Activated naive CD8-positive, alpha-beta T cell treated with anti-CD3 and anti-CD28 coated beads, Interleukin-2, amount 50 U/mL, for 24 hours (primary cell): ENCODE measurements at regions not wholly inside any gene's neighbourhood (a gene's known extent, or its start where the extent isn't known, plus 50 kb on each side); places are given as distances from the start of the nearest gene placed in this dataset.
"Not testable (repeated sequence)": the region's sequence is repeated elsewhere in the genome, so short reads cannot be mapped to it uniquely, and the experiment has no call there.

Experiments
- ATAC-seq: fragments of 150-1000 bp; cut with Tn5 transposase; one replicate; pipeline ENCODE4 v1.10.0; 2021
- DNase-seq: peaks from one replicate; pipeline ENCODE4 v3.0.0; 2021
- H3K27ac Mint-ChIP-seq: one replicate; pipeline ENCODE4 v1.8.0; 2021; ENCODE audit warnings: mild to moderate bottlenecking, mixed read lengths
- H3K27me3 Mint-ChIP-seq: one replicate; pipeline ENCODE4 v1.8.0; 2021; ENCODE audit warnings: mixed read lengths
- H3K36me3 Mint-ChIP-seq: one replicate; pipeline ENCODE4 v1.8.0; 2021; ENCODE audit warnings: low read depth, mixed read lengths
- H3K4me1 Mint-ChIP-seq: one replicate; pipeline ENCODE4 v1.8.0; 2021; ENCODE audit warnings: mixed read lengths
- H3K4me3 Mint-ChIP-seq: one replicate; pipeline ENCODE4 v1.8.0; 2021; ENCODE audit warnings: mild to moderate bottlenecking, moderate library complexity, mixed read lengths
- H3K9me3 Mint-ChIP-seq: one replicate; pipeline ENCODE4 v1.8.0; 2021; ENCODE audit warnings: mixed read lengths

GRCh38 chr5:72651109-72651508 is 143.9 kb upstream of the ZNF366 start:
- DNase-seq (no peak), ATAC-seq (no peak)
- Mint-ChIP-seq H3K36me3 (no peaks in the 10 kb centered on the region), H3K9me3 (no peaks in the 10 kb centered on the region), H3K27ac (no peak overlapping the region), H3K27me3 (no peaks in the 10 kb centered on the region), H3K4me3 (no peak overlapping the region), H3K4me1 (no peaks in the 10 kb centered on the region)

- no peak for ATAC-seq
- Mint-ChIP-seq H3K27ac (no peak overlapping the region), H3K4me1 (no peaks in the 10 kb centered on the region), H3K4me3 (no peak overlapping the region), H3K27me3 (no peaks in the 10 kb centered on the region), H3K36me3 (no peaks in the 10 kb centered on the region), H3K9me3 (no peaks in the 10 kb centered on the region)
- no peak for DNase-seq
Observed at GRCh38 chr5:72649449-72649848, 142.2 kb upstream of the ZNF366 start.

DNA sequence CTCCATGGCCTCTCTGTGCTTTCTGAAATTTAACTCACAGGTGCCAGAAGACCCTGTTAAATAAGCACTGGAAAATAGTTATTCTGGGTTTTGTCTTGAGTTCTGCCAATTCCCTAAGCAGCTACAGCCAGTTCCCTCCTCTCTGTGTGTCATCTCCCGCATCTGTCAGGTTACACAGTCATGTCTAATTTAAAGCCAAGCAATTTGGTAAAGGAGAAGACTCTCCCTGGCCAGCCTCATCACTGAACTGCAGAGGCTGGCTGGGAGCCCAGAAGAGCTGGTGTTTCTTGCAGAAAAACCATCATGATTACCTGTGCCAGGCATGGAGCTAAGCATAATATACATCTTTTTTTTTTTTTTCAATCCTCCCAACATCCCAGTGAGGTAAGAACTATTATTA is 141.3 kb upstream of the ZNF366 start:
- Mint-ChIP-seq H3K36me3 (no peaks in the 10 kb centered on the region), H3K27me3 (no peaks in the 10 kb centered on the region), H3K9me3 (no peaks in the 10 kb centered on the region), H3K4me1 (no peaks in the 10 kb centered on the region), H3K4me3 (no peak overlapping the region), H3K27ac (no peak overlapping the region)
- no peak for ATAC-seq
- DNase-seq: no peak

GRCh38 chr5:72647806-72648205 is 140.6 kb upstream of the ZNF366 start:
- H3K27me3 Mint-ChIP-seq: no peaks in the 10 kb centered on the region
- no peaks in the 10 kb centered on the region for H3K36me3 Mint-ChIP-seq
- ATAC-seq (no peak), DNase-seq (no peak)
- H3K4me3 Mint-ChIP-seq: no peak overlapping the region
- no peaks in the 10 kb centered on the region for H3K9me3 Mint-ChIP-seq
- H3K27ac Mint-ChIP-seq: no peak overlapping the region
- H3K4me1 Mint-ChIP-seq: no peaks in the 10 kb centered on the region

- no peak for DNase-seq
- Mint-ChIP-seq H3K36me3 (no peaks in the 10 kb centered on the region), H3K27ac (no peak overlapping the region), H3K27me3 (no peaks in the 10 kb centered on the region), H3K4me3 (no peak overlapping the region), H3K4me1 (no peaks in the 10 kb centered on the region), H3K9me3 (no peaks in the 10 kb centered on the region)
- no peak for ATAC-seq
Observed at GRCh38 chr5:72646246-72646866, 139.1 kb upstream of the ZNF366 start.

- no peak for ATAC-seq
Observed at GRCh38 chr5:72645064-72645846, 138.0 kb upstream of the ZNF366 start.

GRCh38 chr5:72644296-72644695 is 137.1 kb upstream of the ZNF366 start:
- Mint-ChIP-seq H3K27me3 (no peaks in the 10 kb centered on the region), H3K9me3 (no peaks in the 10 kb centered on the region), H3K36me3 (no peaks in the 10 kb centered on the region), H3K4me3 (no peak overlapping the region), H3K4me1 (no peaks in the 10 kb centered on the region), H3K27ac (no peak overlapping the region)
- DNase-seq (no peak), ATAC-seq (no peak)

More at GRCh38 chr5:72645064-72645846, 138.0 kb upstream of the ZNF366 start:
- no peaks in the 10 kb centered on the region for H3K4me1 Mint-ChIP-seq
- no peaks in the 10 kb centered on the region for H3K36me3 Mint-ChIP-seq
- H3K27ac Mint-ChIP-seq: no peak overlapping the region
- no peak for DNase-seq
- H3K27me3 Mint-ChIP-seq: no peaks in the 10 kb centered on the region
- H3K9me3 Mint-ChIP-seq: no peaks in the 10 kb centered on the region
- no peak overlapping the region for H3K4me3 Mint-ChIP-seq

GRCh38 chr5:72641164-72641563 is 134.0 kb upstream of the ZNF366 start:
- ATAC-seq (no peak), DNase-seq (no peak)
- no peaks in the 10 kb centered on the region for H3K36me3 Mint-ChIP-seq
- no peak overlapping the region for H3K27ac Mint-ChIP-seq
- H3K9me3 Mint-ChIP-seq: no peaks in the 10 kb centered on the region
- peaks cover 2% of the 10 kb centered on the region for H3K27me3 Mint-ChIP-seq
- H3K4me3 Mint-ChIP-seq: no peak overlapping the region
- no peaks in the 10 kb centered on the region for H3K4me1 Mint-ChIP-seq

DNA sequence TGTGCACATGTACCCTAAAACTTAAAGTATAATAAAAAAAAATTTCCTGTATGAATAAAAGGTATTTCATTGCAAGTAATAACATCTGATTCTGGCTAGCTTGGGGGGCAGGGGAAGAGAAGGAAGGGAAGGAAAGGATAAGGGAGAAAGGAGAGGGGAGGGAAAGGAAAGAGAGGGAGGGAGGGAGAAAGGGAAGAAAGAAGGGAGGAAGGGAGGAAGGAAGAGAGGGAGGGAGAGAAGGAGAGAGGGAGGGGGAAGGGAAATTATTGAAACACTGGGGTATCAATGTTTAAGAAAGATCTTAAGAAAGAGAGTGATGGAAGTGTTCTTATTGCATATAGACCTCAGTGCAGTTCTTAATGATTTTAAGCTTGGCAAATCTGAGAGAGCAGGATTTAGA is 129.8 kb upstream of the ZNF366 start:
- no peak overlapping the region for H3K27ac Mint-ChIP-seq
- no peaks in the 10 kb centered on the region for H3K4me1 Mint-ChIP-seq
- H3K36me3 Mint-ChIP-seq: no peaks in the 10 kb centered on the region
- DNase-seq: no peak
- no peak for ATAC-seq
- H3K4me3 Mint-ChIP-seq: no peak overlapping the region
- peaks cover 5% of the 10 kb centered on the region for H3K27me3 Mint-ChIP-seq
- H3K9me3 Mint-ChIP-seq: no peaks in the 10 kb centered on the region

GRCh38 chr5:72636565-72636964 is 129.4 kb upstream of the ZNF366 start:
- not testable (repeated sequence) for DNase-seq, H3K4me1 Mint-ChIP-seq, H3K27ac Mint-ChIP-seq, H3K9me3 Mint-ChIP-seq, H3K4me3 Mint-ChIP-seq, ATAC-seq, H3K27me3 Mint-ChIP-seq, H3K36me3 Mint-ChIP-seq

DNA sequence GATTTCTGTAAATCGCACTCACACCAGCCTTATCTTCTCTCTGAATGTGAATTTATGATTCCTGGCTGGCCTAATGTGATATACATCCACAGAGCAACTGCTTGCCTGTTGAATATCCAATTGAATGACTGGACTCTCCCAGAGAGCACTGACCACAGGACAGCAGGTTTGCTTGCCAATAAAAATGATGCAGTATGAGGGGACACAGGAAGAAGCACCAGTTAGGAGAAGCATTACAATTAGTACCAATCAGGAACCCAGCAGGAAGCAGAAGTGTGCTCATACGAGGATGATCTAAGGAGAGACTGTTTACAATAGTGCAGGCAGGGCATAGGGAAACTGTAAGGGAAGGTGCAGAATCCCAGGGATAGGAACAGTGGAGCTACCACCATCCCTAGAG is 127.2 kb upstream of the ZNF366 start:
- Mint-ChIP-seq H3K4me1 (no peaks in the 10 kb centered on the region), H3K27me3 (peaks cover 5% of the 10 kb centered on the region), H3K4me3 (no peak overlapping the region), H3K9me3 (no peaks in the 10 kb centered on the region), H3K36me3 (no peaks in the 10 kb centered on the region), H3K27ac (no peak overlapping the region)
- no peak for DNase-seq
- ATAC-seq: no peak

DNA sequence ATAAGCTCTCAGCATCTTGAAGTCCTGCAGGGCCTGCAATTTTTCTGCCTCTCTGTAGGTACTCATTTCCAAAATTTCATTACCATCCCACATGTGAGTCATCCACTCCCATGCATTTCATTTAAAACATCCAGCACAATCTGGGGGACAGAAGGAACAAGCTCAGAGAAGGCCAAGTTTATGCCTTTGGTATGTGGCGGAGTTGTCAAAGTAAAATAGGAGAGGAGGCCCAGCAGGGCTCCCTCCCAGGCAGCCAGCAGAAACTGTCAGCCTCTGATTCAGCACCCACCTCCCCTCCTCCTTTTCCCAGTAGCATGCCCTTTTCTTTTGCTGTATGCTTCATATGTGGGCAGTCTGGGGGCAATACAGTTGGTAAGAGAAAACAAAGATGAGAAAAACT is 126.4 kb upstream of the ZNF366 start:
- no peaks in the 10 kb centered on the region for H3K4me1 Mint-ChIP-seq
- no peaks in the 10 kb centered on the region for H3K36me3 Mint-ChIP-seq
- H3K9me3 Mint-ChIP-seq: no peaks in the 10 kb centered on the region

DNA sequence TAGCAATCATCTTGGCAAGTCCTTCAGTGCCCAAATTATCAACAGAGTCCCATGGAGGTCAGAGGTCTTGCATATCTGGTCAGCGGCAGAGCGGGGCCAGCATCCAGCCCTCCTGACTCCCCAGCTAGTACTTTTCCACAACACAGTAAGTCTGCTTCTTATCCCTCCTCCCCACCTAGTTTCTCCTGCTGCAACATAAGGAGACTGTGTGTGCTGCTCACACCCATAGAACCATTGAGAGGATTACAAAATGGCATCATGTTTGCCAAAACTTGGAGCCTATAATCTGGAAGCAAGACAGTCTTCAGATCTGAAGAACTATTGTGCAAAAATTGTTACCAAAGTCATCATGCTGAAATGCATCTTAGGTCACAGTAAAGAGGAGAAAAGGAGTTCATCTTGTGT is 125.8 kb upstream of the ZNF366 start:
- Mint-ChIP-seq H3K27ac (no peak overlapping the region), H3K9me3 (no peaks in the 10 kb centered on the region), H3K36me3 (no peaks in the 10 kb centered on the region), H3K4me3 (no peak overlapping the region), H3K4me1 (no peaks in the 10 kb centered on the region), H3K27me3 (peaks cover 5% of the 10 kb centered on the region)
- ATAC-seq (no peak), DNase-seq (no peak)

More for the DNA sequence above, 126.4 kb upstream of the ZNF366 start:
- no peak overlapping the region for H3K4me3 Mint-ChIP-seq
- no peak for ATAC-seq
- no peak overlapping the region for H3K27ac Mint-ChIP-seq
- H3K27me3 Mint-ChIP-seq: peaks cover 5% of the 10 kb centered on the region
- no peak for DNase-seq

DNA sequence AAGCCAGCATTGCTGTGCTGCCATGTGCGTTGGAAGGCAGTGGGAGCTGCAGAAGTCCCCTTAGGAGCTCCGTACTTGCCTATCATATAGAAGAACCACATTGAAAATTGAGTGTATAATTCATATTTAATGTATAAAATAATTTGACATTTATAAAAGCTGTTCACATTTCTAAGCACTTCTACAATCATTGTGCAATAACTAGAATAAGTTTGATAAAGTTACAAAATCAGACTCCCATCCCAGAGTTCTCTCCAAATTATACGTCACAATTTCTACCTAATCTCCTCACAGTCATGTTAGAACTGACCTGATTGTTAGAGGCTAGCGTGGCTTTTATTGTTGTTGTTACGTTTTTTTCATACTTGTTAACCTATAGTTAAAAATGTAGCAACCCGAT is 123.5 kb upstream of the ZNF366 start:
- peaks cover 7% of the 10 kb centered on the region for H3K27me3 Mint-ChIP-seq
- ATAC-seq (no peak), DNase-seq (no peak)
- no peaks in the 10 kb centered on the region for H3K9me3 Mint-ChIP-seq
- no peaks in the 10 kb centered on the region for H3K36me3 Mint-ChIP-seq
- H3K4me3 Mint-ChIP-seq: no peak overlapping the region
- no peak overlapping the region for H3K27ac Mint-ChIP-seq
- no peaks in the 10 kb centered on the region for H3K4me1 Mint-ChIP-seq

- no peaks in the 10 kb centered on the region for H3K9me3 Mint-ChIP-seq
- H3K4me1 Mint-ChIP-seq: no peaks in the 10 kb centered on the region
- ATAC-seq: no peak
Observed at GRCh38 chr5:72630081-72630480, 122.9 kb upstream of the ZNF366 start.

More at GRCh38 chr5:72630081-72630480, 122.9 kb upstream of the ZNF366 start:
- no peak for DNase-seq
- H3K4me3 Mint-ChIP-seq: no peak overlapping the region
- peaks cover 7% of the 10 kb centered on the region for H3K27me3 Mint-ChIP-seq
- no peak overlapping the region for H3K27ac Mint-ChIP-seq
- no peaks in the 10 kb centered on the region for H3K36me3 Mint-ChIP-seq
